ENCODE measurements at regions not wholly inside any gene's neighbourhood (a gene's known extent, or its start where the extent isn't known, plus 50 kb on each side); places are given as distances from the start of the nearest gene placed in this dataset.

- Mint-ChIP-seq H3K4me1 (no peaks in the 10 kb centered on the region), H3K4me3 (no peak overlapping the region), H3K27me3 (ENCODE audit: low read depth in 3 of 3) (peaks cover 0 to 6% (median 0%) of the 10 kb centered on the region in 3 donors), H3K9me3 (peaks cover 0 to 3% (median 0%) of the 10 kb centered on the region in 6 donors), H3K36me3 (no peaks in the 10 kb centered on the region), H3K27ac (no peak overlapping the region)
- no peak for DNase-seq
These were observed 389.3 kb downstream of the MCTP2 start for GRCh38 chr15:94620632-94621031.

- Mint-ChIP-seq H3K4me1 (no peaks in the 10 kb centered on the region), H3K36me3 (no peaks in the 10 kb centered on the region), H3K27ac (no peak overlapping the region), H3K4me3 (no peak overlapping the region), H3K27me3 (ENCODE audit: low read depth in 3 of 3) (peaks cover 0 to 5% (median 1%) of the 10 kb centered on the region in 3 donors), H3K9me3 (peaks cover 0 to 3% (median 0%) of the 10 kb centered on the region in 6 donors)
- no peak for DNase-seq
These were observed 390.4 kb downstream of the MCTP2 start for GRCh38 chr15:94621736-94622135.

GRCh38 chr15:94626949-94627348, 395.6 kb downstream of the MCTP2 start:
- Mint-ChIP-seq H3K36me3 (no peaks in the 10 kb centered on the region), H3K4me1 (peaks cover 0 to 2% of the 10 kb centered on the region in 2 donors), H3K27me3 (ENCODE audit: low read depth in 3 of 3) (peaks cover 0 to 7% (median 7%) of the 10 kb centered on the region in 3 donors), H3K27ac (no peak overlapping the region), H3K9me3 (no peaks in the 10 kb centered on the region), H3K4me3 (no peak overlapping the region)
- DNase-seq: no peak

GRCh38 chr15:94631608-94632007, 400.2 kb downstream of the MCTP2 start:
- H3K4me1 Mint-ChIP-seq: peaks cover 0 to 2% of the 10 kb centered on the region in 2 donors
- peaks cover 4 to 11% (median 10%) of the 10 kb centered on the region in 3 donors for H3K27me3 Mint-ChIP-seq (ENCODE audit: low read depth in 3 of 3)
- no peak for DNase-seq
- no peaks in the 10 kb centered on the region for H3K9me3 Mint-ChIP-seq
- no peak overlapping the region for H3K4me3 Mint-ChIP-seq
- H3K36me3 Mint-ChIP-seq: no peaks in the 10 kb centered on the region
- H3K27ac Mint-ChIP-seq: no peak overlapping the region

GRCh38 chr15:94638183-94638582, 406.8 kb downstream of the MCTP2 start:
- Mint-ChIP-seq H3K4me1 (no peaks in the 10 kb centered on the region), H3K4me3 (no peak overlapping the region), H3K27ac (no peak overlapping the region), H3K36me3 (no peaks in the 10 kb centered on the region), H3K9me3 (peaks cover 0 to 1% (median 0%) of the 10 kb centered on the region in 6 donors), H3K27me3 (ENCODE audit: low read depth in 3 of 3) (peaks cover 4 to 15% (median 6%) of the 10 kb centered on the region in 3 donors)
- no peak for DNase-seq

GRCh38 chr15:94639701-94640100, 408.3 kb downstream of the MCTP2 start:
- no peaks in the 10 kb centered on the region for H3K36me3 Mint-ChIP-seq
- peaks cover under 1 to 17% (median 4%) of the 10 kb centered on the region in 3 donors for H3K27me3 Mint-ChIP-seq (ENCODE audit: low read depth in 3 of 3)

GRCh38 chr15:94644433-94644832, 413.1 kb downstream of the MCTP2 start:
- Mint-ChIP-seq H3K27me3 (ENCODE audit: low read depth in 3 of 3) (peaks cover 2 to 17% (median 4%) of the 10 kb centered on the region in 3 donors), H3K36me3 (no peaks in the 10 kb centered on the region), H3K27ac (no peak overlapping the region), H3K9me3 (peaks cover 0 to 3% (median 0%) of the 10 kb centered on the region in 6 donors), H3K4me3 (no peak overlapping the region), H3K4me1 (no peaks in the 10 kb centered on the region)
- no peak for DNase-seq

More at GRCh38 chr15:94639701-94640100, 408.3 kb downstream of the MCTP2 start:
- Mint-ChIP-seq H3K9me3 (peaks cover 0 to 1% (median 0%) of the 10 kb centered on the region in 6 donors), H3K4me3 (no peak overlapping the region), H3K27ac (no peak overlapping the region), H3K4me1 (no peaks in the 10 kb centered on the region)
- no peak for DNase-seq

GRCh38 chr15:94653071-94653470, 421.7 kb downstream of the MCTP2 start:
- Mint-ChIP-seq H3K9me3 (no peaks in the 10 kb centered on the region), H3K4me1 (no peaks in the 10 kb centered on the region), H3K27me3 (ENCODE audit: low read depth in 3 of 3) (peaks cover 0 to 4% (median 3%) of the 10 kb centered on the region in 3 donors), H3K4me3 (no peak overlapping the region), H3K27ac (no peak overlapping the region), H3K36me3 (no peaks in the 10 kb centered on the region)
- no peak for DNase-seq

GRCh38 chr15:94655249-94655880, 424.0 kb downstream of the MCTP2 start:
- H3K9me3 Mint-ChIP-seq: no peaks in the 10 kb centered on the region
- DNase-seq: no peak
- peaks cover 0 to 5% (median 2%) of the 10 kb centered on the region in 3 donors for H3K27me3 Mint-ChIP-seq (ENCODE audit: low read depth in 3 of 3)
- no peak overlapping the region for H3K27ac Mint-ChIP-seq
- no peaks in the 10 kb centered on the region for H3K4me1 Mint-ChIP-seq
- no peaks in the 10 kb centered on the region for H3K36me3 Mint-ChIP-seq
- H3K4me3 Mint-ChIP-seq: no peak overlapping the region

- DNase-seq: no peak
- no peaks in the 10 kb centered on the region for H3K9me3 Mint-ChIP-seq
- H3K36me3 Mint-ChIP-seq: no peaks in the 10 kb centered on the region
- H3K4me3 Mint-ChIP-seq: no peak overlapping the region
- H3K27me3 Mint-ChIP-seq (ENCODE audit: low read depth in 3 of 3): peaks cover 5 to 10% (median 6%) of the 10 kb centered on the region in 3 donors
- H3K27ac Mint-ChIP-seq: no peak overlapping the region
- no peaks in the 10 kb centered on the region for H3K4me1 Mint-ChIP-seq
These were observed 434.5 kb downstream of the MCTP2 start for GRCh38 chr15:94665676-94666441.

- no peaks in the 10 kb centered on the region for H3K4me1 Mint-ChIP-seq
- H3K27ac Mint-ChIP-seq: no peak overlapping the region
- no peaks in the 10 kb centered on the region for H3K36me3 Mint-ChIP-seq
- no peak for DNase-seq
- no peaks in the 10 kb centered on the region for H3K9me3 Mint-ChIP-seq
- no peak overlapping the region for H3K4me3 Mint-ChIP-seq
- peaks cover 6 to 10% (median 7%) of the 10 kb centered on the region in 3 donors for H3K27me3 Mint-ChIP-seq (ENCODE audit: low read depth in 3 of 3)
These were observed 435.2 kb downstream of the MCTP2 start for GRCh38 chr15:94666553-94666952.

- Mint-ChIP-seq H3K27me3 (ENCODE audit: low read depth in 3 of 3) (peaks cover 5 to 11% (median 10%) of the 10 kb centered on the region in 3 donors), H3K27ac (no peak overlapping the region), H3K9me3 (no peaks in the 10 kb centered on the region), H3K36me3 (no peaks in the 10 kb centered on the region), H3K4me1 (no peaks in the 10 kb centered on the region), H3K4me3 (no peak overlapping the region)
- DNase-seq: no peak
These were observed 435.7 kb downstream of the MCTP2 start for GRCh38 chr15:94667109-94667508.

GRCh38 chr15:94670438-94671034, 439.2 kb downstream of the MCTP2 start:
- Mint-ChIP-seq H3K27me3 (ENCODE audit: low read depth in 3 of 3) (peaks cover 6 to 10% (median 9%) of the 10 kb centered on the region in 3 donors), H3K4me3 (no peak overlapping the region), H3K4me1 (no peaks in the 10 kb centered on the region), H3K9me3 (no peaks in the 10 kb centered on the region), H3K27ac (no peak overlapping the region), H3K36me3 (no peaks in the 10 kb centered on the region)
- peak in 2 of 3 donors; percentile 7 to 14 for DNase-seq

All from immature natural killer cell (primary cell).